ENCODE measurements at regions not wholly inside any gene's neighbourhood (a gene's known extent, or its start where the extent isn't known, plus 50 kb on each side); places are given as distances from the start of the nearest gene placed in this dataset.

- no peak for DNase-seq (ENCODE audit: extremely low spot score in 2 of 2)
- intact Hi-C loops (cut with DNase I) = no loop called here
- H3K4me3 ChIP-seq = no peak overlapping the region
- no peak overlapping the region for H3K27ac ChIP-seq
- no peaks in the 10 kb centered on the region for H3K36me3 ChIP-seq
- no peaks in the 10 kb centered on the region for H3K27me3 ChIP-seq
- H3K4me1 ChIP-seq = no peaks in the 10 kb centered on the region
- TF ChIP-seq, protein P1, sequence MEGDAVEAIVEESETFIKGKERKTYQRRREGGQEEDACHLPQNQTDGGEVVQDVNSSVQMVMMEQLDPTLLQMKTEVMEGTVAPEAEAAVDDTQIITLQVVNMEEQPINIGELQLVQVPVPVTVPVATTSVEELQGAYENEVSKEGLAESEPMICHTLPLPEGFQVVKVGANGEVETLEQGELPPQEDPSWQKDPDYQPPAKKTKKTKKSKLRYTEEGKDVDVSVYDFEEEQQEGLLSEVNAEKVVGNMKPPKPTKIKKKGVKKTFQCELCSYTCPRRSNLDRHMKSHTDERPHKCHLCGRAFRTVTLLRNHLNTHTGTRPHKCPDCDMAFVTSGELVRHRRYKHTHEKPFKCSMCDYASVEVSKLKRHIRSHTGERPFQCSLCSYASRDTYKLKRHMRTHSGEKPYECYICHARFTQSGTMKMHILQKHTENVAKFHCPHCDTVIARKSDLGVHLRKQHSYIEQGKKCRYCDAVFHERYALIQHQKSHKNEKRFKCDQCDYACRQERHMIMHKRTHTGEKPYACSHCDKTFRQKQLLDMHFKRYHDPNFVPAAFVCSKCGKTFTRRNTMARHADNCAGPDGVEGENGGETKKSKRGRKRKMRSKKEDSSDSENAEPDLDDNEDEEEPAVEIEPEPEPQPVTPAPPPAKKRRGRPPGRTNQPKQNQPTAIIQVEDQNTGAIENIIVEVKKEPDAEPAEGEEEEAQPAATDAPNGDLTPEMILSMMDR (IDR thresholded peaks at IDR 0.05) = no peak
- TF ChIP-seq POLR2A (IDR thresholded peaks at IDR 0.05) = no peak
- TF ChIP-seq POLR2AphosphoS5 (IDR thresholded peaks at IDR 0.05; ENCODE audit: insufficient read depth in 1 of 2, low read depth in 1 of 2) = no peak
- H3K9me3 ChIP-seq = no peaks in the 10 kb centered on the region
Measured at GRCh38 chr2:104016801-104017200, 837.1 kb upstream of the POU3F3 start.

DNA sequence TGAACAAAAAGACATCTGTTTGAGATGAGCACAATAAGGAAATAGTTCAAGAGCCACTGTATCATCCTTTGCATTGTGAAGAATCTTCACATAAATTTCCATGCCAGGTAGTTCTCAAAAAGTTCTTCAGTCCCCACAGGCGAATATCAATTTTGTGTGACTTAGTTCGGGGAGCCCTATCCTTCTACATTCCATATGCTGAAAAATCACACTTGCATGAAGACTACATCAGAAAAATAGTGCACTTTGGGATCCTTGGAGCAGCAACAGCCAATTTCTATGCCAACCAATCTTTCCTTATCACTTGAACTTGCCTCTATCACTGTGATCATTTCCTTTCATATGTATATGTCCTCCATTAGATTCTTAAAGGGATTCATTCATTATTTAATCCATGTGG lies 830.6 kb upstream of the POU3F3 start:
- Histone ChIP-seq H3K4me3 (no peak overlapping the region), H3K9me3 (no peaks in the 10 kb centered on the region), H3K36me3 (no peaks in the 10 kb centered on the region), H3K4me1 (no peaks in the 10 kb centered on the region), H3K27me3 (no peaks in the 10 kb centered on the region), H3K27ac (no peak overlapping the region)
- TF ChIP-seq POLR2AphosphoS5 (IDR thresholded peaks at IDR 0.05; ENCODE audit: insufficient read depth in 1 of 2, low read depth in 1 of 2) (no peak), POLR2A (IDR thresholded peaks at IDR 0.05) (no peak)
- TF ChIP-seq, protein P1 (IDR thresholded peaks at IDR 0.05) = no peak
- no peak for DNase-seq (ENCODE audit: extremely low spot score in 2 of 2)
- intact Hi-C loops (cut with DNase I) = no loop called here

DNA sequence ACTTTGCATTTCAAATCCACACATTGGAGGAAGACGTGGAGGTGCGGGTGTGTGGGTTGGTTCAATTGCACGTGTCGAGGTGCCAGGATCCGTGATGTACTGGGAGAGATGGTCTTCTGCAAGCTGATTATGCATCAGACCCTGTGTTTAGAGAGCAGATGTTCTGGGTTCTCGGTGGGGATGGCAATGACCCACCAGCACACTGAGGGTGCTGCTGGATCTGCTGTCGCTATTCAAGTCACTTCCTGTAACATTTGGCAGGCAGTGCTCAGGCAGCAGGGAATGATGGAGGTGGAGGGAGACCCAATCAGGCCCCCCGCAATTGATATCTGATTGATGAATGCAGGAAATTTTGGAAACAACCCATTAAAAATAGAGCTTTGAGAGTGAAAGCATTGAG lies 830.1 kb upstream of the POU3F3 start:
- Histone ChIP-seq H3K36me3 (no peaks in the 10 kb centered on the region), H3K27me3 (no peaks in the 10 kb centered on the region), H3K27ac (no peak overlapping the region), H3K4me1 (no peaks in the 10 kb centered on the region), H3K4me3 (no peak overlapping the region), H3K9me3 (no peaks in the 10 kb centered on the region)
- DNase-seq (ENCODE audit: extremely low spot score in 2 of 2) = no peak
- TF ChIP-seq, protein P1 (IDR thresholded peaks at IDR 0.05) = no peak
- TF ChIP-seq POLR2A (IDR thresholded peaks at IDR 0.05) (no peak), POLR2AphosphoS5 (IDR thresholded peaks at IDR 0.05; ENCODE audit: insufficient read depth in 1 of 2, low read depth in 1 of 2) (no peak)
- intact Hi-C loops (cut with DNase I) = no loop called here

DNA sequence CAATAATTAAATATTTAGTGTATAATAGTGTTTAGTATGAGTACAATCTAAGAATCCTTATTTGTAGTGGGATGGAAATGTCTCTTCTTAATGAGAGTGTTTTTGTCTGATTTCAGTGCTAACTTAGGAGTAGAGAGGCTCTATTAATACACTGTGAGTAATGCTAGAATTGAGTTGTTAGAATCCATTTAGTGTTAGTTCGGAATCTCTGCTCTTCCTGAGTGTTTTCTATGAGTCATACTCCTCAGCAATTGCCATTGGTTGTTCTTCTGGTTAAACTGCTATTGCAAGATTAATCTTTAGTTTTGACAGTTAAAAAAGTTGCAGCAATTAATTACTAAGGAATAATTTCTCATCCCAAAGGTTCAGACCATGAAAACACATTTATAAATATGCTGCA lies 828.6 kb upstream of the POU3F3 start:
- no peak overlapping the region for H3K4me3 ChIP-seq
- TF ChIP-seq POLR2AphosphoS5 (IDR thresholded peaks at IDR 0.05; ENCODE audit: insufficient read depth in 1 of 2, low read depth in 1 of 2) = no peak
- H3K4me1 ChIP-seq = no peaks in the 10 kb centered on the region
- H3K36me3 ChIP-seq = no peaks in the 10 kb centered on the region
- H3K27me3 ChIP-seq = no peaks in the 10 kb centered on the region
- intact Hi-C loops (cut with DNase I) = no loop called here
- no peak for DNase-seq (ENCODE audit: extremely low spot score in 2 of 2)
- H3K27ac ChIP-seq = no peak overlapping the region
- no peaks in the 10 kb centered on the region for H3K9me3 ChIP-seq

DNA sequence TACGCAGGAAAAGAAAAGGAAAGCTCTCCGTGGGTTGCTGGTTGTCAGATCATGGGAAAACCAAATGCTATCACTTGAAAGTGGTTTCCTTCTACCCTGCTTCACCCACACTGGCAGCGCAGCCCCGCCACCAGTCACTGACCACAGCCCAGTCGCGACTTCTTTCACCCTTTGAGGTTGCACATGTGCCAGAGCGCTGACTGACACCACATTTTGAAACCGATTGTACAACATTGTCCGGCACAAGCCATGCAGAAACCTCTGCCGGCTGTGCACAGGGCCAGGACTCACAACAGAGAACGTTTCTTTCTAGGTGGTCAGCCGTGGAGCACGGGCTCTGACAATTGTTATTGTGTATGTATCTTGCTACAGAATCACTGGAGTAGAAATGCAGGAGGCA lies 827.2 kb upstream of the POU3F3 start:
- Histone ChIP-seq H3K27ac (no peak overlapping the region), H3K4me3 (no peak overlapping the region), H3K4me1 (no peaks in the 10 kb centered on the region), H3K9me3 (no peaks in the 10 kb centered on the region), H3K36me3 (no peaks in the 10 kb centered on the region), H3K27me3 (no peaks in the 10 kb centered on the region)
- intact Hi-C loops (cut with DNase I) = no loop called here
- TF ChIP-seq, protein P1 (IDR thresholded peaks at IDR 0.05) = no peak
- TF ChIP-seq POLR2A (IDR thresholded peaks at IDR 0.05) = no peak
- TF ChIP-seq POLR2AphosphoS5 (IDR thresholded peaks at IDR 0.05; ENCODE audit: insufficient read depth in 1 of 2, low read depth in 1 of 2) = no peak
- DNase-seq (ENCODE audit: extremely low spot score in 2 of 2) = no peak

DNA sequence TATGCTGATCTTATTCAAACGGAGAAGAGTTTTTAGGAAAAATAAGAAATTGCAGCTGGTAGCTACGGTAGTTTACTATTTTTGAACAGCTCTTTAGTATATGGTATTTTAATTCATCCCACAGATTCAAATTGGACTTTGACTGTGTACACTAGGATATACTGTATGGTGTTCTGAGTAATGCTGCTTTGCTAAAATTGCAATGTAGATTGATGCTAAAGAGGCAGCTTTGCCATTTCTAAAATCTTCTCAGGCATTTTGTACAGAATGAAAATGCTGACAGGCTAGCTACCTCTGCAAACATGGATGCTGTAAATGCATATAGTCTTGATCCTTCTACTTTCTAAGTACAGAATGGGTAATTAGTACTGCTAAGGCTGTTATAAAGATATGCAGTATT lies 826.6 kb upstream of the POU3F3 start:
- TF ChIP-seq, protein P1 (IDR thresholded peaks at IDR 0.05) = no peak
- TF ChIP-seq POLR2AphosphoS5 (IDR thresholded peaks at IDR 0.05; ENCODE audit: insufficient read depth in 1 of 2, low read depth in 1 of 2) = no peak
- TF ChIP-seq POLR2A (IDR thresholded peaks at IDR 0.05) = no peak
- Histone ChIP-seq H3K36me3 (no peaks in the 10 kb centered on the region), H3K27ac (no peak overlapping the region), H3K4me3 (no peak overlapping the region), H3K9me3 (no peaks in the 10 kb centered on the region), H3K27me3 (no peaks in the 10 kb centered on the region), H3K4me1 (no peaks in the 10 kb centered on the region)
- DNase-seq (ENCODE audit: extremely low spot score in 2 of 2) = no peak
- intact Hi-C loops (cut with DNase I) = no loop called here
